ENCODE measurements at regions not wholly inside any gene's neighbourhood (a gene's known extent, or its start where the extent isn't known, plus 50 kb on each side); places are given as distances from the start of the nearest gene placed in this dataset.

DNA sequence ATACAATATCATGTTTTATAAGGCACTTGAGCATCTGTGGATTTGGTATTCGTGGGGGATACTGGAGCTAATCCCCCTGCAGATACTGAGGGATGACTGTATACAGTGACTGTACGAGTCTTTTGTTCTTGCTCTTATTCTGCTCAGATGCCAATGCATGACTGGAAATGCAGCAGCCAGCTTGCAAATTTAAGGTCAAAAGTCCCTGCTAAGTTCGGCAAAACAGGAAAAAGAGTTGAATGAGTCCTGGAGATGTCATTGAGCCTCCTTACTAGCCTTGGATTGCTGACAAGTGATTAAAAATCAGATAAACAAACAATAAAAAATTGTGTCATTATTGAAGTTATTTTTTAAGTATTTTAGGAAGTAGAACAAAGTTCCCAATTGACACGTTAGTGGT, 599.3 kb upstream of the IMPG1 start:
- TF ChIP-seq, protein P1, sequence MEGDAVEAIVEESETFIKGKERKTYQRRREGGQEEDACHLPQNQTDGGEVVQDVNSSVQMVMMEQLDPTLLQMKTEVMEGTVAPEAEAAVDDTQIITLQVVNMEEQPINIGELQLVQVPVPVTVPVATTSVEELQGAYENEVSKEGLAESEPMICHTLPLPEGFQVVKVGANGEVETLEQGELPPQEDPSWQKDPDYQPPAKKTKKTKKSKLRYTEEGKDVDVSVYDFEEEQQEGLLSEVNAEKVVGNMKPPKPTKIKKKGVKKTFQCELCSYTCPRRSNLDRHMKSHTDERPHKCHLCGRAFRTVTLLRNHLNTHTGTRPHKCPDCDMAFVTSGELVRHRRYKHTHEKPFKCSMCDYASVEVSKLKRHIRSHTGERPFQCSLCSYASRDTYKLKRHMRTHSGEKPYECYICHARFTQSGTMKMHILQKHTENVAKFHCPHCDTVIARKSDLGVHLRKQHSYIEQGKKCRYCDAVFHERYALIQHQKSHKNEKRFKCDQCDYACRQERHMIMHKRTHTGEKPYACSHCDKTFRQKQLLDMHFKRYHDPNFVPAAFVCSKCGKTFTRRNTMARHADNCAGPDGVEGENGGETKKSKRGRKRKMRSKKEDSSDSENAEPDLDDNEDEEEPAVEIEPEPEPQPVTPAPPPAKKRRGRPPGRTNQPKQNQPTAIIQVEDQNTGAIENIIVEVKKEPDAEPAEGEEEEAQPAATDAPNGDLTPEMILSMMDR (conservative IDR thresholded peaks at IDR 0.05; ENCODE audit: low read length): no peak
- no peak for TF ChIP-seq EZH2phosphoT487 (IDR thresholded peaks at IDR 0.05; ENCODE audit: borderline replicate concordance)
